Activated CD8-positive, alpha-beta memory T cell treated with anti-CD3 and anti-CD28 coated beads, Interleukin-2, amount 10 ng/mL, durations not matched to agents 7 days and 5 days (primary cell): ENCODE measurements at regions not wholly inside any gene's neighbourhood (a gene's known extent, or its start where the extent isn't known, plus 50 kb on each side); places are given as distances from the start of the nearest gene placed in this dataset.
"Not testable (repeated sequence)": the region's sequence is repeated elsewhere in the genome, so short reads cannot be mapped to it uniquely, and the experiment has no call there.

Source experiments
- ATAC-seq: fragments of 150-1000 bp; cut with Tn5 transposase; one replicate; pipeline ENCODE4 v1.10.0; 2021; ENCODE audit warnings: moderate library complexity
- CTCF ChIA-PET: fragments of 350-600 bp; sonication (Branson Sonifier 250); formaldehyde crosslinking; loops from one replicate; lab custom pipeline; 2021; ENCODE audit warnings: antibody characterized with exemption; lab: Charles Lee
- DNase-seq: peaks from one replicate; pipeline ENCODE4 v3.0.0-alpha.2; 2020
- H3K27ac Mint-ChIP-seq: one replicate; pipeline ENCODE4 v1.8.0; 2021; ENCODE audit warnings: mild to moderate bottlenecking, mixed read lengths
- H3K27me3 Mint-ChIP-seq: one replicate; pipeline ENCODE4 v1.8.0; 2021; ENCODE audit warnings: mixed read lengths
- H3K36me3 Mint-ChIP-seq: one replicate; pipeline ENCODE4 v1.8.0; 2021; ENCODE audit warnings: mild to moderate bottlenecking, mixed read lengths
- H3K4me1 Mint-ChIP-seq: one replicate; pipeline ENCODE4 v1.8.0; 2021; ENCODE audit warnings: mixed read lengths
- H3K4me3 Mint-ChIP-seq: one replicate; pipeline ENCODE4 v1.8.0; 2021; ENCODE audit warnings: mild to moderate bottlenecking, moderate library complexity, mixed read lengths
- H3K9me3 Mint-ChIP-seq: one replicate; pipeline ENCODE4 v1.8.0; 2022; ENCODE audit warnings: low read depth, mixed read lengths

GRCh38 chr2:188032786-188033185 is 258.9 kb upstream of the GULP1 start:
- H3K36me3 Mint-ChIP-seq: no peaks in the 10 kb centered on the region
- no peak overlapping the region for H3K27ac Mint-ChIP-seq
- no peaks in the 10 kb centered on the region for H3K9me3 Mint-ChIP-seq
- ATAC-seq: no peak
- CTCF ChIA-PET: no interaction called here
- H3K4me1 Mint-ChIP-seq: no peaks in the 10 kb centered on the region
- H3K27me3 Mint-ChIP-seq: no peaks in the 10 kb centered on the region
- DNase-seq: no peak
- no peak overlapping the region for H3K4me3 Mint-ChIP-seq

DNA sequence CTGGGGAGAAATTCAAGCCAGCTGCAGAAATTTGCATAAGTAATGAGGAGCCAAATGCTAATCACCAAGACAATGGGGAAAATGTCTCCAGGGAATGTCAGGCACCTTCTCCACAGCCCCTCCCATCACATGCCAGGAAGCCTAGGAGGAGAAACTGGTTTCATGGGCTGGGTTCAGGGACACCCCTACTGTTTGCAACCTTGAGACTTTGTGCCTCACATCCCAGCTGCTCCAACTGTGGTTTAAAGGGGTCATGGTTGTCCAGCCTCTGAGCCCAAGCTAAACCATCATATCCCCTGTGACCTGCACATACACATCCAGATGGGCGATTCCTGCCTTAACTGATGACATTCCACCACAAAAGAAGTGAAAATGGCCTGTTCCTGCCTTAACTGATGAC is 258.4 kb upstream of the GULP1 start:
- ATAC-seq, H3K27ac Mint-ChIP-seq, H3K4me3 Mint-ChIP-seq, H3K27me3 Mint-ChIP-seq, DNase-seq, H3K4me1 Mint-ChIP-seq, H3K9me3 Mint-ChIP-seq, H3K36me3 Mint-ChIP-seq, CTCF ChIA-PET: not testable (repeated sequence)

DNA sequence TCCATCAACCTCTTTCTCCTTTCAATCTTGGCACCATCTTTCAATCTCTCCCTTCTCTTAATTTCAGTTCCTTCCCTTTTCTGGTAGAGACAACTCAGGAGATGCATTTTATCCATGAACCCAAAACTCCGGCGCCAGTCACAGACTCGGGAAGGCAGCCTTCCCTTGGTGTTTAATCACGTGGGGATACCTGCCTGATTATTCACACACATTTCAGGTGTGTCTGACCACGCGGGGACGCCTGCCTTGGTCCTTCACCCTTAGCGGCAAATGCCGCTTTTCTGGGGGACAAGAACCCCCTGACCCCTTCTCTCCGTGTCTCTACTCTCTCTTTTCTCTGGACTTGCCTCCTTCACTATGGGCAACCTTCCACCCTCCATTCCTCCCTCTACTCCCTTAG is 257.6 kb upstream of the GULP1 start:
- ATAC-seq, H3K27ac Mint-ChIP-seq, CTCF ChIA-PET, H3K4me1 Mint-ChIP-seq, DNase-seq, H3K27me3 Mint-ChIP-seq, H3K9me3 Mint-ChIP-seq, H3K4me3 Mint-ChIP-seq, H3K36me3 Mint-ChIP-seq: not testable (repeated sequence)

- ATAC-seq, H3K27ac Mint-ChIP-seq, H3K4me3 Mint-ChIP-seq, CTCF ChIA-PET, H3K9me3 Mint-ChIP-seq, H3K36me3 Mint-ChIP-seq, H3K4me1 Mint-ChIP-seq, H3K27me3 Mint-ChIP-seq, DNase-seq: not testable (repeated sequence)
Observed at GRCh38 chr2:188035377-188035776, 256.3 kb upstream of the GULP1 start.

DNA sequence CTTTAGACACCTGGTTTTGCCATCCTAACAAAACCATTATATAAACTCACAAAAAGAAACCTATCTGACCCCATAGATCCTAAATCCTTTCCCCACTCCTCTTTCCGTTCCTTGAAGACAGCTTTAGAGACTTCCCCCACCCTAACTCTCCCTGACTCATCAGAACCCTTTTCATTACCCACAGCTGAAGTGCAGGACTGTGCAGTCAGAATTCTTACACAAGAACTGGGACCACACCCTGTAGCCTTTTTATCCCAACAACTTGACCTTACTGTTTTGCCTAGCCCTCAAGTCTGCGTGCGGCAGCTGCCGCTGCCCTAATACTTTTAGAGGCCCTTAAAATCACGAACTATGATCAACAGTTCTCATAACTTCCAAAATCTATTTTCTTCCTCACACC is 254.9 kb upstream of the GULP1 start:
- DNase-seq, H3K36me3 Mint-ChIP-seq, CTCF ChIA-PET, ATAC-seq, H3K27ac Mint-ChIP-seq, H3K9me3 Mint-ChIP-seq, H3K4me3 Mint-ChIP-seq, H3K27me3 Mint-ChIP-seq, H3K4me1 Mint-ChIP-seq: not testable (repeated sequence)

GRCh38 chr2:188039307-188039706 is 252.4 kb upstream of the GULP1 start:
- peaks cover 2% of the 10 kb centered on the region for H3K9me3 Mint-ChIP-seq
- no peaks in the 10 kb centered on the region for H3K36me3 Mint-ChIP-seq
- CTCF ChIA-PET: no interaction called here
- ATAC-seq (no peak), DNase-seq (no peak)
- no peaks in the 10 kb centered on the region for H3K4me1 Mint-ChIP-seq
- no peak overlapping the region for H3K4me3 Mint-ChIP-seq
- no peaks in the 10 kb centered on the region for H3K27me3 Mint-ChIP-seq
- no peak overlapping the region for H3K27ac Mint-ChIP-seq

DNA sequence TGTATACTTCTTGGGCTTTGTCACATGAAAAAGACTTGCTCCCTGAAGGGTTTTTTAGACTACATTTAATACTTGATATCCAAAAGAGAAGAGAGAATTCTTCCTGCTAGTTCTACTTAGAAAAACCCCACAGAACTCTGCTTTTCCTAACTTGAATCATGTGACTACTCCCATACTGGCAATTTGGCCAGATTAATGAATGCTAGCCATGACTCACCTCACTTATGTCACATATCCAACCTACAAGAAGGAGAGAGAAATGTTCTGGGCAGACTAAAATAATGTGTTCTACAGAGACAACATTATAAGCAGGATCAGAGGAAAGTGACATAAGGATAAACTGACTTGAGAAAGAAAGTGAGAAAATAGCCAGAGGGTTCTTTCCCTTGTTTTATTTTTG is 249.3 kb upstream of the GULP1 start:
- no peak for DNase-seq
- Mint-ChIP-seq H3K4me3 (no peak overlapping the region), H3K27me3 (no peaks in the 10 kb centered on the region), H3K27ac (no peak overlapping the region), H3K4me1 (no peaks in the 10 kb centered on the region), H3K36me3 (no peaks in the 10 kb centered on the region), H3K9me3 (peaks cover 2% of the 10 kb centered on the region)
- CTCF ChIA-PET: no interaction called here
- ATAC-seq: no peak

GRCh38 chr2:188045016-188045415 is 246.7 kb upstream of the GULP1 start:
- CTCF ChIA-PET: no interaction called here
- Mint-ChIP-seq H3K27me3 (no peaks in the 10 kb centered on the region), H3K36me3 (no peaks in the 10 kb centered on the region), H3K4me3 (no peak overlapping the region), H3K27ac (no peak overlapping the region), H3K4me1 (no peaks in the 10 kb centered on the region), H3K9me3 (peaks cover 2% of the 10 kb centered on the region)
- DNase-seq (no peak), ATAC-seq (no peak)

GRCh38 chr2:188046437-188046836 is 245.2 kb upstream of the GULP1 start:
- Mint-ChIP-seq H3K4me3 (no peak overlapping the region), H3K27ac (no peak overlapping the region), H3K36me3 (no peaks in the 10 kb centered on the region), H3K27me3 (no peaks in the 10 kb centered on the region), H3K4me1 (no peaks in the 10 kb centered on the region), H3K9me3 (peaks cover 2% of the 10 kb centered on the region)
- no peak for ATAC-seq
- CTCF ChIA-PET: no interaction called here
- DNase-seq: no peak

- Mint-ChIP-seq H3K4me1 (no peaks in the 10 kb centered on the region), H3K36me3 (no peaks in the 10 kb centered on the region), H3K27me3 (no peaks in the 10 kb centered on the region), H3K4me3 (no peak overlapping the region), H3K9me3 (no peaks in the 10 kb centered on the region), H3K27ac (no peak overlapping the region)
- no peak for ATAC-seq
- DNase-seq: no peak
- CTCF ChIA-PET: no interaction called here
Observed at GRCh38 chr2:188047735-188048134, 243.9 kb upstream of the GULP1 start.

- DNase-seq (no peak), ATAC-seq (no peak)
- Mint-ChIP-seq H3K27me3 (no peaks in the 10 kb centered on the region), H3K9me3 (no peaks in the 10 kb centered on the region), H3K27ac (no peak overlapping the region), H3K4me1 (no peaks in the 10 kb centered on the region), H3K36me3 (no peaks in the 10 kb centered on the region), H3K4me3 (no peak overlapping the region)
- CTCF ChIA-PET: no interaction called here
Observed at GRCh38 chr2:188050726-188051125, 240.9 kb upstream of the GULP1 start.

GRCh38 chr2:188051706-188052105 is 240.0 kb upstream of the GULP1 start:
- Mint-ChIP-seq H3K36me3 (no peaks in the 10 kb centered on the region), H3K9me3 (no peaks in the 10 kb centered on the region), H3K27me3 (no peaks in the 10 kb centered on the region), H3K4me1 (no peaks in the 10 kb centered on the region), H3K27ac (no peak overlapping the region), H3K4me3 (no peak overlapping the region)
- ATAC-seq (no peak), DNase-seq (no peak)
- CTCF ChIA-PET: no interaction called here

DNA sequence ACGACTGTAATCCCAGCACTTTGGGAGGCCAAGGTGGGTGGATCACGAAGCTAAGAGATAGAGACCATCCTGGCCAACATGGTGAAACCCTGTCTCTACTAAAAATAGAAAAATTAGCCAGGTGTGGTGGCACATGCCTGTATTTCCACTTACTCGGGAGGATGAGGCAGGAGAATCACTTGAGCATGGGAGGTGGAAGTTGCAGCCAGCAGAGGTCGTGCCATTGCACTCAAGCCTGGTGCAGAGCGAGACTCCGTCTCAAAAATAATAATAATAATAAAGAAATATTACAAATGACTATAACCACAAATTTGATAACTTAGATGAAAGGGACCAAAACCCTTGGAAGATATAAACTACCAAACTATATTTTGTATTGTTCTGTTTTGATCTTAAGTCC is 226.3 kb upstream of the GULP1 start:
- CTCF ChIA-PET: no interaction called here

DNA sequence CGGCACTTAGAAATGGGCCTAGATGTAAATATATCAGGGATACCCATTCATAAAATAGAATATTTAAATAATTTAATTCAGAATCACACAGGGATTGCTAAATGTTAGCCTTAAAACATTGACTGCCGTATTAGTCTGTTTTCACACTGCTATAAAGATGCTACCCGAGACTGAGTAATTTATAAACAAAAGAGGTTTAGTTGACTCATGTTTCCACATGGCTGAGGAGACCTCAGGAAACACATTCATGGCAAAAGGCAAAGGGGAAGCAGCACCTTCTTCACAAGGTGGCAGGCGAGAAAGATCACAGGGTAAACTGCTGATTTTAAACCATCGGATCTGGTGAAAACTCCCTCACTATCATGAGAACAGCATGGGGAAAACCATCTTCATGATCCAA is 223.6 kb upstream of the GULP1 start:
- ATAC-seq: no peak
- CTCF ChIA-PET: no interaction called here
- Mint-ChIP-seq H3K27ac (no peak overlapping the region), H3K4me1 (no peaks in the 10 kb centered on the region), H3K9me3 (peaks cover 2% of the 10 kb centered on the region), H3K4me3 (no peak overlapping the region), H3K27me3 (no peaks in the 10 kb centered on the region), H3K36me3 (no peaks in the 10 kb centered on the region)
- no peak for DNase-seq

More for the DNA sequence above, 226.3 kb upstream of the GULP1 start:
- ATAC-seq (no peak), DNase-seq (no peak)
- Mint-ChIP-seq H3K9me3 (no peaks in the 10 kb centered on the region), H3K36me3 (no peaks in the 10 kb centered on the region), H3K4me3 (no peak overlapping the region), H3K4me1 (no peaks in the 10 kb centered on the region), H3K27me3 (no peaks in the 10 kb centered on the region), H3K27ac (no peak overlapping the region)
